ENCODE measurements at regions not wholly inside any gene's neighbourhood (a gene's known extent, or its start where the extent isn't known, plus 50 kb on each side); places are given as distances from the start of the nearest gene placed in this dataset.
"Not testable (repeated sequence)": the region's sequence is repeated elsewhere in the genome, so short reads cannot be mapped to it uniquely, and the experiment has no call there.

DNA sequence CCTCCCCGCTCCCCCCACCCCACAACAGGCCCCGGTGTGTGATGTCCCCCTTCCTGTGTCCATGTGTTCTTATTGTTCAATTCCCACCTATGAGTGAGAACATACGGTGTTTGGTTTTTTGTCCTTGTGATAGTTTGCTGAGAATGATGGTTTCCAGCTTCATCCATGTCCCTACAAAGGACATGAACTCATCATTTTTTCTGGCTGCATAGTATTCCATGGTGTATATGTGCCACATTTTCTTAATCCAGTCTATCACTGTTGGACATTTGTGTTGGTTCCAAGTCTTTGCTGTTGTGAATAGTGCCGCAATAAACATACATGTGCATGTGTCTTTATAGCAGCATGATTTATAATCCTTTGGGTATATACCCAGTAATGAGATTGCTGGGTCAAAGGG, 104.3 kb downstream of the MTPN start:
- not testable (repeated sequence) for DNase-seq (ENCODE audit: low read depth)

- no peak for DNase-seq (ENCODE audit: low read depth)
Observed at GRCh38 chr7:135862586-135863340, 114.2 kb upstream of the FAM180A start.

DNA sequence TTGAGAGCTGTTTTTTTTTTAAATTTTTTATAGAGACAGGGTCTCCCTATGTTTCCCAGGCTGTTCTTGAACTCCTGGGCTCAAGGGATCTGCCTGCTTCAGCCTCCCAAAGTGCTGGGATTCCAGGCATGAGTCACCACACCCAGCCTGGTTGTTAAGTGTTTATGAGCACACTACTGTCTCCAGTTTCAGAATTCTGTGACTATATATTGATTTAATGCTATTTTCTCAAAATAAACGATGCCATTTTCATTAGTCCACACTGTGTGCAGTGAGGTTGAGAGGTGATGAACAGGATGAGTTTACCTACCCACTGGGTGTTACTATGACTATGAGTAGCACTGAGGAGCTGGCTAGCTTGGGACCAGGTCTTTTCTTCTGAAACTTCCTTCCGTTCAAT, 110.9 kb upstream of the FAM180A start:
- DNase-seq (ENCODE audit: low read depth), result no peak

DNA sequence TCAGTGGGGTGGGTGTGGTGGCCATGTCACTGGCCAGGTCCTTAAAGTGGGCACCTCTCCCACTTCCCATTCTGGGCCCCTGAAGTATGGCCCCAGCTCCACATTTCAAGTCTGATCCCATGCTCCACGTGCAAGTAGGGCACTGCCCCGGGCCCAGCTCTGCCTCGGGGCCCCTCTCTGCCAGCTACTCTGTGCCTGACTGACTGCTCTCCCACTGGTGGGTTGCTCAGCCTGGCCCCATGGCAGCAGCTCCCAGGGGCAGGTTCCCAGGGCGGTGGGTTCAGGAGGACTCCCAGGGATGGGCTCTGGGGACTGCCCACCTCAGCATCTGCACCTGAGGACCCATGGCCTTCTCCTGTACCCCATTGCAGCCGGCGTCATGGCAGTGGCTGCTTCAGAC, 110.2 kb upstream of the FAM180A start:
- no peak for DNase-seq (ENCODE audit: low read depth)

- no peak for DNase-seq (ENCODE audit: low read depth)
Observed at GRCh38 chr7:135858379-135858778, 109.8 kb upstream of the FAM180A start.

GRCh38 chr7:135857519-135858274, 109.1 kb upstream of the FAM180A start:
- DNase-seq (ENCODE audit: low read depth), result no peak

DNA sequence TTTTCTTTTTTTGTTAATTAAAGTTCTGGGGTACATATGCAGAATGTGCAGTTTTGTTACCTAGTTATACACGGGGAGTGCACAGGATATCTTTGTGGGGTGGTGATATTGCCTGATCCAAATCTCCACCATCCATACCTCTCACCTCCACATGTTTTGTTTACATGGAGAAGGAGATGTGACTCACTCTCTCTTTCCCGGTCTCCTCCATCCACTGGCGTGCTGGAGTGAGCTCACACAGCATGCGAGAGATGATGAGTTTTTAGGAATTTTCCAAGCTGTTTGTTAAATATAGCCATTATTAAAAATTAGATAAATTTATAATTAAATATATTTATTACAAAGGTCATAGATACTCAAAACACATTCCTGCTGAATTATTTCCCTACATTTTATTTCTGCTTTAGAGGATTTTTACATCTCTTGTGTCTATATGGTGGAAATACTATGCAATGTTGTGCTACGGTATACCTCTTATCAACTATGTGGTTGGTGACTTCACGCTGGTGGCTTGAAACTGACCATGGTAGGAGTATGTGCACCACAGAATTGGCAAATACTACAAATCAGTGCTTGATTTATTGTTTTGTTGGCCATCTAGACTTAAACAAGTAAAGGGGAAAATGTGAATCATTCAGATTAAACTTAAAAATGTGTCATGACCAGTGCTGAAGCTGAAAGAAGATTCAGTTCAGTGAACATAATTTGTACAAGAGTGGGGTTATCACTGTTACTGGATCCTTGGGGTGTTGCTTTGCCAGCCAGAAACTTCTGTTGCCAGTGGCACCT, 107.9 kb upstream of the FAM180A start:
- no peak for DNase-seq (ENCODE audit: low read depth)

DNA sequence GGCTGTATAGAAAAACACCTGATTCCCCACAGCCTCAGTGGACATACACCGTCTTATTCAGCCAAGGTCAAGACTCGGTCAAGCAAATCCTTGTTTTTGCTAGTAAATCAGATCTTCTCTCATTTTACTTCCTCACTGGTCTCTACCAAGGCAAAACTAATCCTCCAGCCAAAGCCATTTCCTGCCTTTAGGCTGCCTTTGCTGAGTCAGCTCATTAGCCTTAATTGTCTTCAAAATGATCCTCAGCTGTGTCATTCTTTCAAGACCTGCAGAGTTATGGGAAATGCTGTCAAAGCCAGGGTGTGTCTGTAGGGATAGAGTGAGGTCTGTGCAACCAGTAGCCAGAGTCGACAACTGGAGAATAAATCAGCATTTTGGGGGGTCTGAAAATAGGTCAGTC, 107.2 kb upstream of the FAM180A start:
- no peak for DNase-seq (ENCODE audit: low read depth)

DNA sequence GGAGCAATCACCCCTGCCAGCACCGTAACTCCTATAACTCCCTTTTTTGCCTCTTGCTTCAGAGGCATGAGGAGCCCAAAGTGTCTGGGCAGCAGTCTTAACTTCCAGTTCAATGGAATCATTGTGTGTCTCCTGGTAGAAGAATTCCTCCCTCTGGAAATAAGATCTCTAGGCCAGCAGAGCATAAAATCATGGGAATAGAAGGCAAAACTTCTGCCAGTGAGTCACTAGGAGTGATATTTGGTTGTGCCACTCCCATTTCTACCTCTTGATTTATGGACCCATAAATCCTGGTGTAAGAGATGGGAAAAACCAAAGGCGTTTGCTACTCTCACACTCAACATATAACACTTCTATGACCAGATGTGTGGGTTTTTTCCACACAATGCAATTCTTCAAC, 104.9 kb upstream of the FAM180A start:
- no peak for DNase-seq (ENCODE audit: low read depth)

DNA sequence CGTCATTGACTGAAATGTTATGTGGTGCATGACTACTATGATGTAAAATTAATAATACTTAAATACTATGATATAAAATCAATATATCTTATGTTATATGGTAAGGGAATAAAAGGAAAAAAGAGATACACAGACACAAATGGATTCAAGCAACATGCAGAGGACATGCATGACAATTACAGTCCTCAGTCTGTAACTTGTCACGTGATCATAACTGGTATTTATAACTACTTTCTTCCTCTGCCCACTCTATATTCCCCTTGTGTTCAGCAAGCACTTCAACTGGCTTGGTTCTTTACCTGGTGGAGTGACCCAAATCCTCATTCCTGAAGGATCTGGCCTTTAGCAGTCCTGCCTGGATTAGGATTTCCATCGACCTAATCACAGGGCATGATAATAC, 104.4 kb upstream of the FAM180A start:
- DNase-seq (ENCODE audit: low read depth), result no peak

- no peak for DNase-seq (ENCODE audit: low read depth)
Observed at GRCh38 chr7:135847242-135847641, 98.6 kb upstream of the FAM180A start.

- DNase-seq (ENCODE audit: low read depth), result no peak
Observed at GRCh38 chr7:135846339-135846738, 97.7 kb upstream of the FAM180A start.

DNA sequence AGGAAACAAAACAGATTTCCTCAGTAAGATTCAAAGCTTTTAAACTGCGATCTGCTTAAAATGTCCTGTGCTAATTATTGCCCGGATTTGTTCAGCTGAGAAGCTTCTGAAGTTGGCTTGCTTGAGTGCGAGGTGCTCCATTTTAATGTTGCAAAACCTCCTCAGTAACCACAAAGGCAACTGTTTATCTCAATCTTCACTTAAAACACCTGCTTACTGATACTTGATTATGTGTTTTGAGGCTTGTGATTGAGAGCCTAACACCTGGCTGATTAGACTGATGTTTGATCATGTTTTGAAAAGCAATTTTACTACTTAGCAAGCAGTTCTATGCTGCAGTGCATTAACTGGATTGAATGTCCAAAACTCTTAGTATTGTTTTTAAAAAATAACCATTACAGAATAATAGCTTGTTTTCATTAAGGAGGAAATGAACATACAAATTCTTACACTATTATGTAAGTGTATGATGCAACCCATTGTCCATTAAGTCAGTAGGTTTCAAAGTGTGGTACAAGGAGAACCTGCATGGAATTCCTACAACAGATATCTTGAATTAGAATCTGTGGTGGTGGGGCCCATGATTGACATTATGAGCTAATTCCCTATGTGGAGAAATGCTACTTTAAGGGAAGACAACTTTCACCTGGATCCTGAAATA, 96.9 kb upstream of the FAM180A start:
- DNase-seq (ENCODE audit: low read depth), result no peak

GRCh38 chr7:135844903-135845302, 96.3 kb upstream of the FAM180A start:
- no peak for DNase-seq (ENCODE audit: low read depth)

- DNase-seq (ENCODE audit: low read depth), result no peak
Observed at GRCh38 chr7:135843214-135843613, 94.6 kb upstream of the FAM180A start.

GRCh38 chr7:135842446-135843179, 94.0 kb upstream of the FAM180A start:
- no peak for DNase-seq (ENCODE audit: low read depth)

GRCh38 chr7:135840591-135840990, 92.0 kb upstream of the FAM180A start:
- no peak for DNase-seq (ENCODE audit: low read depth)

DNA sequence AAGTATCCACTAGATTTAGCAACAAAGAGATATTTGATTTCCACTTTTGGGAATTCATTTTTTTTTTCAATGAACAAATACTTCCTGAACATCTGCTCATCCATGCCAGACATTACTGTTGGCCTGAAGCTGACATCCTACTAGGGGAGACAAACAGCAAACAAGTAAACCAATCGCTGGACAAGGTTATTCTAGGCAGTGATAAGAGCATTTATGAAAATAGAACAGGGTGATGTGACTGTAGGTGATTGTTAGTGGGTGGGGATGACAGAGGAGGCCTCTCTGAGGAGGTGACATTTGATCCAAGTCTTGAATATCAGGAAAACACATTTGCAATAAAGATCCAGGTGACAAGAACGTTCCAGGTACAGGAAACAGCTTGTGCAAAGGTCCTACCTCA, 89.1 kb upstream of the FAM180A start:
- DNase-seq (ENCODE audit: low read depth), result no peak

DNA sequence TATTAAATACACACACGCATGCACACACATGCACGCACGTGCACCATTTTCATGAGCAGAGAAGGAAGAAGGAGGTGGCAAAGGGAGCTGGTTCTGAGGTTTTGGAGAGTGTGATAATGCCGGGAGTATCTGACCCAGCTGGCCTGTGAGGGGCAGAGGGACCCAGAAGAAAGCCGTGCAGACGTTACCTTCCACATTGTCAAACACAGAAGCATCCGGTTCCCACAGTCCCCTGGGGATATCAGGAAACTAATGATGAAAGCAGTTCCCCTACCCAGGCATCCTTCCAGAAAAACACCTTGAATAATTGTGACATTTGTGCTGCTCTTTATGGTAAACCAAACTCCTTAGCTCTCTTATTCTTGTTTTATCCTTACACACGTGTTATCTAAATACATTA, 85.7 kb upstream of the FAM180A start:
- DNase-seq (ENCODE audit: low read depth), result no peak

GRCh38 chr7:135833642-135834041, 85.0 kb upstream of the FAM180A start:
- no peak for DNase-seq (ENCODE audit: low read depth)

GRCh38 chr7:135831455-135832195, 83.0 kb upstream of the FAM180A start:
- DNase-seq (ENCODE audit: low read depth), result no peak
